ENCODE measurements at regions not wholly inside any gene's neighbourhood (a gene's known extent, or its start where the extent isn't known, plus 50 kb on each side); places are given as distances from the start of the nearest gene placed in this dataset.
"Not testable (repeated sequence)": the region's sequence is repeated elsewhere in the genome, so short reads cannot be mapped to it uniquely, and the experiment has no call there.

- H3K9ac ChIP-seq, result no peak overlapping the region
- H2AFZ ChIP-seq (replicated peaks), result no peak overlapping the region
- no peak overlapping the region for H3K4me3 ChIP-seq
- Mint-ChIP-seq H3K4me1 (no peaks in the 10 kb centered on the region), H3K4me3 (no peak overlapping the region), H3K36me3 (no peaks in the 10 kb centered on the region), H3K27ac (no peak overlapping the region), H3K27me3 (ENCODE audit: insufficient read depth, low read depth) (peaks cover 2% of the 10 kb centered on the region), H3K9me3 (no peaks in the 10 kb centered on the region)
- no peaks in the 10 kb centered on the region for H3K27me3 ChIP-seq
- H3K27ac ChIP-seq, result no peak overlapping the region
- no peaks in the 10 kb centered on the region for H3K79me2 ChIP-seq (ENCODE audit: low read depth)
- TF ChIP-seq, protein P1, sequence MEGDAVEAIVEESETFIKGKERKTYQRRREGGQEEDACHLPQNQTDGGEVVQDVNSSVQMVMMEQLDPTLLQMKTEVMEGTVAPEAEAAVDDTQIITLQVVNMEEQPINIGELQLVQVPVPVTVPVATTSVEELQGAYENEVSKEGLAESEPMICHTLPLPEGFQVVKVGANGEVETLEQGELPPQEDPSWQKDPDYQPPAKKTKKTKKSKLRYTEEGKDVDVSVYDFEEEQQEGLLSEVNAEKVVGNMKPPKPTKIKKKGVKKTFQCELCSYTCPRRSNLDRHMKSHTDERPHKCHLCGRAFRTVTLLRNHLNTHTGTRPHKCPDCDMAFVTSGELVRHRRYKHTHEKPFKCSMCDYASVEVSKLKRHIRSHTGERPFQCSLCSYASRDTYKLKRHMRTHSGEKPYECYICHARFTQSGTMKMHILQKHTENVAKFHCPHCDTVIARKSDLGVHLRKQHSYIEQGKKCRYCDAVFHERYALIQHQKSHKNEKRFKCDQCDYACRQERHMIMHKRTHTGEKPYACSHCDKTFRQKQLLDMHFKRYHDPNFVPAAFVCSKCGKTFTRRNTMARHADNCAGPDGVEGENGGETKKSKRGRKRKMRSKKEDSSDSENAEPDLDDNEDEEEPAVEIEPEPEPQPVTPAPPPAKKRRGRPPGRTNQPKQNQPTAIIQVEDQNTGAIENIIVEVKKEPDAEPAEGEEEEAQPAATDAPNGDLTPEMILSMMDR (IDR thresholded peaks at IDR 0.05), result no peak
- TF ChIP-seq EZH2 (IDR thresholded peaks at IDR 0.05), result no peak
- no peaks in the 10 kb centered on the region for H4K20me1 ChIP-seq (ENCODE audit: low read depth)
- no peaks in the 10 kb centered on the region for H3K36me3 ChIP-seq
- no peak for DNase-seq (ENCODE audit: low spot score)
- H3F3A ChIP-seq (ENCODE audit: low read depth), result no peaks in the 10 kb centered on the region
- H3K9me3 ChIP-seq (ENCODE audit: low read depth), result no peaks in the 10 kb centered on the region
- no peaks in the 10 kb centered on the region for H3K4me1 ChIP-seq
- H3K4me2 ChIP-seq, result no peak overlapping the region
These were observed 240.4 kb upstream of the MAGEB18 start for GRCh38 chrX:25897758-25898157.

DNA sequence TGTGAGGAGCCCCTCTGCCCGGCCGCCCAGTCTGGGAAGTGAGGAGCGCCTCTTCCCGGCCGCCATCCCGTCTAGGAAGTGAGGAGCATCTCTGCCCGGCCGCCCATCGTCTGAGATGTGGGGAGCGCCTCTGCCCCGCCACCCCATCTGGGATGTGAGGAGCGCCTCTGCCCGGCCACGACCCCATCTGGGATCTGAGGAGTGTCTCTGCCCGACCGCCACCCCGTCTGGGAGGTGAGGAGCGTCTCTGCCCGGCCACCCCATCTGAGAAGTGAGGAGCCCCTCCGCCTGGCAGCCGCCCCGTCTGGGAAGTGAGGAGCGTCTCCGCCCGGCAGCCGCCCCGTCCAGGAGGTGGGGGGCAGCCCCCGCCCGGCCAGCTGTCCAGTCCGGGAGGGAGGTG, 232.4 kb upstream of the MAGEB18 start:
- H4K20me1 ChIP-seq (ENCODE audit: low read depth); H3K27me3 ChIP-seq; H3K27ac ChIP-seq; H3K36me3 ChIP-seq; H3K4me1 ChIP-seq; H3K27me3 Mint-ChIP-seq (ENCODE audit: insufficient read depth, low read depth); H3K4me2 ChIP-seq; H3K9ac ChIP-seq; H3K4me3 Mint-ChIP-seq; H3F3A ChIP-seq (ENCODE audit: low read depth); H3K36me3 Mint-ChIP-seq; H3K9me3 ChIP-seq (ENCODE audit: low read depth); H3K9me3 Mint-ChIP-seq; H2AFZ ChIP-seq (replicated peaks); H3K27ac Mint-ChIP-seq; H3K4me3 ChIP-seq; H3K79me2 ChIP-seq (ENCODE audit: low read depth); DNase-seq (ENCODE audit: low spot score); H3K4me1 Mint-ChIP-seq: not testable (repeated sequence)

DNA sequence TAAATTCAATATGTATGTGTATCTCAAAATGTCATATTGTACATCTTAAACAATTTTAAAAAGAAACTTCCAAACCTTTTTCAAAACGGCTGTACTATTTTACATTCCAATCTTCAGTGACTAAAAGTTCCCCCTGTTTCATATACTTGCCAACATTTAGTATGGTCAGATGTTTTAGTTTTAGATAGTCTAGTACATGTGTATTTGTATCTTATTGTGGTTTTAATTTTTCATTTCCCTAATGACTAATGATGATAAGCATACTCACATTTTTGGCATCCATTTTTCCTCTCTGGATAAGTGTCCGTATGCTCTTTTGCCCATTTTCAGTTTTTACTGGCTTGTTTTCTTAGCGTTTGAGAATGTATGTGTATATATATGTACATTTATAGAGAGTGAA, 212.2 kb upstream of the MAGEB18 start:
- Mint-ChIP-seq H3K4me3 (no peak overlapping the region), H3K9me3 (peaks cover 2% of the 10 kb centered on the region), H3K27me3 (ENCODE audit: insufficient read depth, low read depth) (no peaks in the 10 kb centered on the region), H3K27ac (no peak overlapping the region), H3K4me1 (no peaks in the 10 kb centered on the region), H3K36me3 (no peaks in the 10 kb centered on the region)
- H3K36me3 ChIP-seq, result no peaks in the 10 kb centered on the region
- no peak overlapping the region for H3K4me3 ChIP-seq
- DNase-seq (ENCODE audit: low spot score), result no peak
- H4K20me1 ChIP-seq (ENCODE audit: low read depth), result no peaks in the 10 kb centered on the region
- no peaks in the 10 kb centered on the region for H3K4me1 ChIP-seq
- H3K27ac ChIP-seq, result no peak overlapping the region
- TF ChIP-seq EZH2phosphoT487 (IDR thresholded peaks at IDR 0.05) (no peak), EZH2 (IDR thresholded peaks at IDR 0.05) (no peak)
- TF ChIP-seq, protein P1 (IDR thresholded peaks at IDR 0.05), result no peak
- no peak overlapping the region for H2AFZ ChIP-seq (replicated peaks)
- H3K9me3 ChIP-seq (ENCODE audit: low read depth), result no peaks in the 10 kb centered on the region
- no peaks in the 10 kb centered on the region for H3K27me3 ChIP-seq
- H3K9ac ChIP-seq, result no peak overlapping the region
- no peak overlapping the region for H3K4me2 ChIP-seq
- H3F3A ChIP-seq (ENCODE audit: low read depth), result no peaks in the 10 kb centered on the region
- no peaks in the 10 kb centered on the region for H3K79me2 ChIP-seq (ENCODE audit: low read depth)

GRCh38 chrX:25928316-25928715, 209.8 kb upstream of the MAGEB18 start:
- Histone ChIP-seq H3K27me3 (no peaks in the 10 kb centered on the region), H4K20me1 (ENCODE audit: low read depth) (no peaks in the 10 kb centered on the region), H3K4me2 (no peak overlapping the region), H3K79me2 (ENCODE audit: low read depth) (no peaks in the 10 kb centered on the region), H3K9ac (no peak overlapping the region), H3K9me3 (ENCODE audit: low read depth) (peaks cover 4% of the 10 kb centered on the region), H2AFZ (replicated peaks) (no peak overlapping the region), H3K4me1 (no peaks in the 10 kb centered on the region), H3K27ac (no peak overlapping the region), H3K4me3 (no peak overlapping the region), H3F3A (ENCODE audit: low read depth) (no peaks in the 10 kb centered on the region), H3K36me3 (no peaks in the 10 kb centered on the region)
- Mint-ChIP-seq H3K4me3 (no peak overlapping the region), H3K27ac (no peak overlapping the region), H3K36me3 (no peaks in the 10 kb centered on the region), H3K9me3 (peaks cover 2% of the 10 kb centered on the region), H3K4me1 (no peaks in the 10 kb centered on the region), H3K27me3 (ENCODE audit: insufficient read depth, low read depth) (no peaks in the 10 kb centered on the region)
- DNase-seq (ENCODE audit: low spot score), result no peak
- TF ChIP-seq EZH2 (IDR thresholded peaks at IDR 0.05), result no peak
